Spleen (tissue), 11 donors: ENCODE measurements at regions not wholly inside any gene's neighbourhood (a gene's known extent, or its start where the extent isn't known, plus 50 kb on each side); places are given as distances from the start of the nearest gene placed in this dataset.

ENCODE experiments used
- DNase-seq: peaks from one replicate; pipeline ENCODE4 v3.0.0-alpha.2; 2020
- H3K27ac ChIP-seq, 8 donors: fragments of 200-600 bp; sonication (generic) in 7 of 8; 1 replicate in 4 of 8; 2 replicates in 4 of 8; pipeline versions ENCODE4 v1.5.0 to v1.8.0; 2016 to 2021; ENCODE audit warnings: inconsistent platforms in 4 of 8, mild to moderate bottlenecking in 4 of 8, moderate library complexity in 1 of 8
- H3K27me3 ChIP-seq, 7 donors: fragments of 200-600 bp; sonication (generic) in 6 of 7; replicated peaks in 1 of 7; 1 replicate in 4 of 7; 2 replicates in 3 of 7; pipeline versions ENCODE4 v1.5.0 to v1.8.0; 2016 to 2021; ENCODE audit warnings: inconsistent platforms in 3 of 7, mild to moderate bottlenecking in 1 of 7
- H3K36me3 ChIP-seq, 6 donors: fragments of 200-600 bp; sonication (generic) in 5 of 6; 1 replicate in 4 of 6; 2 replicates in 2 of 6; pipeline versions ENCODE4 v1.5.0 to v1.8.0; 2016 to 2021; ENCODE audit warnings: inconsistent platforms in 2 of 6
- H3K4me1 ChIP-seq, 6 donors: fragments of 200-600 bp; sonication (generic) in 5 of 6; 1 replicate in 3 of 6; 2 replicates in 3 of 6; pipeline versions ENCODE4 v1.5.0 to v1.8.0; 2016 to 2021; ENCODE audit warnings: inconsistent platforms in 3 of 6
- H3K4me3 ChIP-seq, 8 donors: fragments of 200-600 bp; sonication (generic) in 7 of 8; 1 replicate in 4 of 8; 2 replicates in 4 of 8; pipeline versions ENCODE4 v1.5.0 to v1.8.0; 2016 to 2021; ENCODE audit warnings: inconsistent platforms in 4 of 8, mild to moderate bottlenecking in 4 of 8, moderate library complexity in 2 of 8
- H3K9me3 ChIP-seq, 8 donors: fragments of 200-600 bp; sonication (generic) in 7 of 8; 1 replicate in 4 of 8; 2 replicates in 4 of 8; pipeline versions ENCODE4 v1.5.0 to v1.8.0; 2016 to 2021; ENCODE audit warnings: inconsistent platforms in 4 of 8
- POLR2A ChIP-seq, 3 donors: fragments of 450-650 bp; IDR thresholded peaks; one replicate each; pipeline ENCODE4 v1.5.1; 2017; ENCODE audit warnings: antibody characterized with exemption in 3 of 3, mild to moderate bottlenecking in 1 of 3
- POLR2AphosphoS5 ChIP-seq, 3 donors: sonication (generic); formaldehyde crosslinking; IDR thresholded peaks; one replicate each; pipeline ENCODE4 v1.5.1; 2017; ENCODE audit warnings: antibody characterized with exemption in 3 of 3
- WGBS, 5 donors: extraction: QIAGEN DNeasy Blood & Tissue Kit in 3 of 5; methylation state at CpG; one replicate each; pipeline versions ENCODE4 v1.1.5 to v1.1.7; 2013 to 2018; 5-methylcytosine and 5-hydroxymethylcytosine counted together
- intact Hi-C: fragments of 100-400 bp; cut with DNase I; formaldehyde crosslinking; loops from one replicate; pipeline ENCODE4 v1.15.0; 2023; ENCODE audit warnings: low total_unique reads
- TF ChIP-seq, protein P1 (sequence below), 11 experiments: fragments of 200-600 bp in 7 of 11; fragments of 450-650 bp in 4 of 11; sonication (generic) in 4 of 11; IDR thresholded peaks in 8 of 11; conservative IDR thresholded peaks in 3 of 11; 1 replicate in 7 of 11; 2 replicates in 4 of 11; pipeline versions ENCODE4 v1.4.0 to v1.8.0; 2016 to 2021; ENCODE audit warnings: antibody characterized with exemption in 11 of 11, inconsistent platforms in 4 of 11, mild to moderate bottlenecking in 1 of 11
- donor health status: healthy with polysubstance abuse.
- donor health status: DM: no; HTN: no; CAD: no; lungs with moderate emphysema.
- donor health status: DM: no; HTN: no; CAD: no.
- donor health status: Bipolar disorder and iron deficiency.
- donor health status: healthy.
- donor health status: DM: no; HTN: no; CAD: no.
- donor health status: DM: yes; HTN: yes; CAD: no.

DNA sequence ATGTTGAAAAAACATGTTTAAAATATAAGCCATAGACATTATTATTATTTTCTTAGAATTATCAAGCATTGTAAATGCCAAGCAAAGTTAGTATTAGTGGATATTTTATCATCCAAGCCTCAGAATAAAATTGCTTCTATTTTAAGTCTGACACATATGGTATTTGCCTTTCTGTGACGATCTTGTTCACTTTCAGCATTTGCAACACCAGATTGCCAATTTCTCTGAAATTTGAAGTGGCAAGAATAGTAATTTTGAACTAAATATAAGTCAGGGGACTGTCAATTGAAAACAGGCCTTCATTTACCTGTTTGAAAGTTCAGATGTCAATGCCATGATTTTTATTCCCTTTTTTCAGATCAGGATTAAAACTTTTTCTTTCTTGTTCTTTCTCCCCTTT is 1233.6 kb upstream of the CDH18 start:
- Histone ChIP-seq H3K4me1 (no peaks in the 10 kb centered on the region), H3K36me3 (no peaks in the 10 kb centered on the region), H3K4me3 (no peak overlapping the region), H3K27me3 (no peaks in the 10 kb centered on the region), H3K9me3 (peaks cover 0 to 10% (median 0%) of the 10 kb centered on the region in 8 donors), H3K27ac (no peak overlapping the region)
- WGBS, 5 donors, result 78 to 96% (median 81%) methylated on average over 1 of the region's 1 CpG
- no peak for DNase-seq
- intact Hi-C loops, result no loop called here
- TF ChIP-seq, protein P1, sequence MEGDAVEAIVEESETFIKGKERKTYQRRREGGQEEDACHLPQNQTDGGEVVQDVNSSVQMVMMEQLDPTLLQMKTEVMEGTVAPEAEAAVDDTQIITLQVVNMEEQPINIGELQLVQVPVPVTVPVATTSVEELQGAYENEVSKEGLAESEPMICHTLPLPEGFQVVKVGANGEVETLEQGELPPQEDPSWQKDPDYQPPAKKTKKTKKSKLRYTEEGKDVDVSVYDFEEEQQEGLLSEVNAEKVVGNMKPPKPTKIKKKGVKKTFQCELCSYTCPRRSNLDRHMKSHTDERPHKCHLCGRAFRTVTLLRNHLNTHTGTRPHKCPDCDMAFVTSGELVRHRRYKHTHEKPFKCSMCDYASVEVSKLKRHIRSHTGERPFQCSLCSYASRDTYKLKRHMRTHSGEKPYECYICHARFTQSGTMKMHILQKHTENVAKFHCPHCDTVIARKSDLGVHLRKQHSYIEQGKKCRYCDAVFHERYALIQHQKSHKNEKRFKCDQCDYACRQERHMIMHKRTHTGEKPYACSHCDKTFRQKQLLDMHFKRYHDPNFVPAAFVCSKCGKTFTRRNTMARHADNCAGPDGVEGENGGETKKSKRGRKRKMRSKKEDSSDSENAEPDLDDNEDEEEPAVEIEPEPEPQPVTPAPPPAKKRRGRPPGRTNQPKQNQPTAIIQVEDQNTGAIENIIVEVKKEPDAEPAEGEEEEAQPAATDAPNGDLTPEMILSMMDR (IDR thresholded peaks at IDR 0.05 in 8 of 11, conservative IDR thresholded peaks at IDR 0.05 in 3 of 11), result no peak
- TF ChIP-seq POLR2A (IDR thresholded peaks at IDR 0.05), result no peak
- no peak for TF ChIP-seq POLR2AphosphoS5 (IDR thresholded peaks at IDR 0.05)

DNA sequence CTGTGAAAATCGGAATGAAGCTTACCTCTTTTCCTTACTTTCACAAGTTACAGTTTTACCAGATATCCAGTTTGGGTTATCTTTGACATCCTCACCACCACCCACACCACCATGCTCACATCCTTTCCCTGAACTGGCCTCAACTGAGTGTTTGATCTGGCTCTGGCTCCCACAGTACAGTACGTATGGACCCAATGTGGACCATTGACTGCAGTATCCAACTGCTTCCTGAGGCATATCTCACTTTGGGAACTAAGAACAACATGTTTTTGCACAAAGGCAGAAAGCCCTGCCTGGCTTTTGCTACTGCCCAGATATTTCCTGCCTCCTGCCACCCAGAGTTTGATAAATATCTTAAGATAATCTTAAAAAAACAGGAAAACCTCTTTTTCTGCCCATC is 1232.0 kb upstream of the CDH18 start:
- H3K36me3 ChIP-seq, result no peaks in the 10 kb centered on the region
- DNase-seq, result no peak
- H3K4me3 ChIP-seq, result no peak overlapping the region
- WGBS, 5 donors, result 37 to 56% (median 48%) methylated on average over 2 of the region's 2 CpGs
- intact Hi-C loops, result no loop called here
- peaks cover 0 to 8% (median 0%) of the 10 kb centered on the region in 8 donors for H3K9me3 ChIP-seq
- H3K27me3 ChIP-seq, result no peaks in the 10 kb centered on the region
- no peak for TF ChIP-seq POLR2A (IDR thresholded peaks at IDR 0.05)
- no peak for TF ChIP-seq POLR2AphosphoS5 (IDR thresholded peaks at IDR 0.05)
- TF ChIP-seq, protein P1 (IDR thresholded peaks at IDR 0.05 in 8 of 11, conservative IDR thresholded peaks at IDR 0.05 in 3 of 11), result no peak
- no peak overlapping the region for H3K27ac ChIP-seq
- H3K4me1 ChIP-seq, result no peaks in the 10 kb centered on the region

DNA sequence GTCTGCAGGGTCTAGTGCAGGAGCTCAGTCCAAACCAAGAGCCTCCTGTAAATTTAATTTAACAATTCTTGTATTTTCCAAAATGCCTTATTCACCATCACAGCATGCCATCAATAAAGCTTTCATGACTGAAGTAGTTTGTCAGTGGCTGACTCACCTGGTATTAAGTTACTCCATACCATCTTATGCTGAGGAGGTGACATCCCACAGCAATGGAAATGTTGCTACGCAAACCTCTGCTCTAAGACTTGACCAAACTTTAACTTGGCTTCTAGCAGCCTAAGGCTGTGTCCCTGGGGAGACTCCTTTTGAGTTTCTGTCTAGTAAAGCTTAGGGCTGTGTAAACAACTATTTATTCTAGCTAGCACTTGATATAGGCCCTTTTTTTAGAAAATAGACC is 1231.3 kb upstream of the CDH18 start:
- intact Hi-C loops, result no loop called here
- Histone ChIP-seq H3K27ac (no peak overlapping the region), H3K27me3 (no peaks in the 10 kb centered on the region), H3K4me1 (no peaks in the 10 kb centered on the region), H3K4me3 (no peak overlapping the region), H3K36me3 (no peaks in the 10 kb centered on the region), H3K9me3 (peaks cover 0 to 8% (median 0%) of the 10 kb centered on the region in 8 donors)
- TF ChIP-seq POLR2AphosphoS5 (IDR thresholded peaks at IDR 0.05) (no peak), POLR2A (IDR thresholded peaks at IDR 0.05) (no peak)
- TF ChIP-seq, protein P1 (IDR thresholded peaks at IDR 0.05 in 8 of 11, conservative IDR thresholded peaks at IDR 0.05 in 3 of 11), result no peak
- no peak for DNase-seq
- WGBS, 5 donors, result 91 to 98% (median 94%) methylated on average over 1 of the region's 1 CpG

DNA sequence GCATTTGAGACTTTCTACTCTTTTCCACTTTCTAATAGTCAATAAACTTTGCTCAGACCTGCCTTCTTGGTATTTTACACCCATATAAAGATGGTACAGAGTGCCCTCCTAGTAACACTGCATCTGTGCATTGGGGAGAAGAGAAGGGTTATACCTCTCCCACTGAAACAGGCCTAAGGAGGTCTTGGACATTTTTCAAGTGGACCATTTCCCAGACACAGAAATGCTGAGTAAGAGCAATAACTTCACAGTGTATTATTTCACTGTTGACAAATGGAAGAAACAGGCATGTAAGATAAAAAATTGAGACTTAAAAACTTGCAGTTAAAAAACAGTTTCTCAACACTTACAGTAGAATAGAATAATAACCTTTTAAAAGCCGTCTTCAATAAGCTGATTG is 1224.0 kb upstream of the CDH18 start:
- 65 to 81% (median 73%) methylated on average over 1 of the region's 1 CpG for WGBS, 5 donors
- Histone ChIP-seq H3K4me3 (no peak overlapping the region), H3K4me1 (no peaks in the 10 kb centered on the region), H3K9me3 (peaks cover 0 to 4% (median 0%) of the 10 kb centered on the region in 8 donors), H3K36me3 (no peaks in the 10 kb centered on the region), H3K27me3 (no peaks in the 10 kb centered on the region), H3K27ac (no peak overlapping the region)
- DNase-seq, result no peak
- intact Hi-C loops, result no loop called here
- TF ChIP-seq POLR2A (IDR thresholded peaks at IDR 0.05) (no peak), POLR2AphosphoS5 (IDR thresholded peaks at IDR 0.05) (no peak)
- TF ChIP-seq, protein P1 (IDR thresholded peaks at IDR 0.05 in 8 of 11, conservative IDR thresholded peaks at IDR 0.05 in 3 of 11), result no peak
